OCI-LY7 (cell line): ENCODE measurements at regions not wholly inside any gene's neighbourhood (a gene's known extent, or its start where the extent isn't known, plus 50 kb on each side); places are given as distances from the start of the nearest gene placed in this dataset.

Experiments used
- EZH2phosphoT487 ChIP-seq: fragments of 200-600 bp; sonication (generic); IDR thresholded peaks from 2 replicates; pipeline ENCODE4 v1.6.1; 2018; ENCODE audit warnings: low read depth, borderline replicate concordance, mild to moderate bottlenecking, mixed run types, antibody characterized with exemption, low read length, moderate library complexity, mixed read lengths
- TF ChIP-seq, protein P1 (sequence below): fragments of 200-600 bp; sonication (generic); conservative IDR thresholded peaks from 2 replicates; pipeline ENCODE4 v1.5.1; 2014; ENCODE audit warnings: mild to moderate bottlenecking, antibody characterized with exemption, low read length, moderate library complexity, mixed read lengths

DNA sequence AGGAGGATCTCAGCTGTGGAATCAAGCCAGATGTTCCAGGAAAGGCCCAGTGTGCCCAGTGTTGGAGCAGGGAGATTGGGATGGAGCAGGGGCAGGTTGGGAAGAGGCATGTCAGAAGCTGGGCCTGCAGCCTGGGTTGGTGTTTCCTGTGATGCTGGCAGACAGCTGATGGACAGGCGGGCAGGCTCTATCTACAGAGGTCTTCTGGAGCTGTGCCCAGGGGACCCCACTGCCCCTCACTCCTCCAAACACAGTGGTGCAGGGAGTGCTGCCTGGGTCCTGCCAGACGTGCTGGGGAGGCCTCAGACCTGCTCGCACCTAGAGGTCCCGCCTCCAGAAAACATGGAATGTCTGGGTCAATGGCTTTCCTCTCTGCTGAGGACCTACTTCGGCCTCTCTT is 182.9 kb upstream of the TCERG1L start:
- TF ChIP-seq, protein P1, sequence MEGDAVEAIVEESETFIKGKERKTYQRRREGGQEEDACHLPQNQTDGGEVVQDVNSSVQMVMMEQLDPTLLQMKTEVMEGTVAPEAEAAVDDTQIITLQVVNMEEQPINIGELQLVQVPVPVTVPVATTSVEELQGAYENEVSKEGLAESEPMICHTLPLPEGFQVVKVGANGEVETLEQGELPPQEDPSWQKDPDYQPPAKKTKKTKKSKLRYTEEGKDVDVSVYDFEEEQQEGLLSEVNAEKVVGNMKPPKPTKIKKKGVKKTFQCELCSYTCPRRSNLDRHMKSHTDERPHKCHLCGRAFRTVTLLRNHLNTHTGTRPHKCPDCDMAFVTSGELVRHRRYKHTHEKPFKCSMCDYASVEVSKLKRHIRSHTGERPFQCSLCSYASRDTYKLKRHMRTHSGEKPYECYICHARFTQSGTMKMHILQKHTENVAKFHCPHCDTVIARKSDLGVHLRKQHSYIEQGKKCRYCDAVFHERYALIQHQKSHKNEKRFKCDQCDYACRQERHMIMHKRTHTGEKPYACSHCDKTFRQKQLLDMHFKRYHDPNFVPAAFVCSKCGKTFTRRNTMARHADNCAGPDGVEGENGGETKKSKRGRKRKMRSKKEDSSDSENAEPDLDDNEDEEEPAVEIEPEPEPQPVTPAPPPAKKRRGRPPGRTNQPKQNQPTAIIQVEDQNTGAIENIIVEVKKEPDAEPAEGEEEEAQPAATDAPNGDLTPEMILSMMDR = no peak
- TF ChIP-seq EZH2phosphoT487 = no peak
